Lower leg skin (tissue), 4 donors: ENCODE measurements at regions not wholly inside any gene's neighbourhood (a gene's known extent, or its start where the extent isn't known, plus 50 kb on each side); places are given as distances from the start of the nearest gene placed in this dataset.
"Not testable (repeated sequence)": the region's sequence is repeated elsewhere in the genome, so short reads cannot be mapped to it uniquely, and the experiment has no call there.

Source experiments
- DNase-seq, 2 donors: peaks; one replicate each; pipeline ENCODE4 v3.0.0-alpha.2; 2019; ENCODE audit warnings: low spot score in 2 of 2
- H3K4me3 ChIP-seq: fragments of 200-600 bp; sonication (generic); 2 replicates; pipeline ENCODE4 v1.5.1; 2017; ENCODE audit warnings: mild to moderate bottlenecking, low read depth; ENCODE audit not compliant: poor library complexity, severe bottlenecking
- POLR2A ChIP-seq, 2 donors: fragments of 450-650 bp; IDR thresholded peaks; one replicate each; pipeline ENCODE4 v1.6.1; 2016 to 2017; ENCODE audit warnings: antibody characterized with exemption in 2 of 2, mild to moderate bottlenecking in 1 of 2, moderate library complexity in 1 of 2
- WGBS, 2 donors: methylation state at CpG; one replicate each; pipeline ENCODE4 v1.1.5; 2018; 5-methylcytosine and 5-hydroxymethylcytosine counted together
- intact Hi-C: fragments of 100-400 bp; cut with DNase I; formaldehyde crosslinking; loops from one replicate; pipeline ENCODE4 v1.15.0; 2023; ENCODE audit warnings: low total_unique reads
- TF ChIP-seq, protein P1 (sequence below), 3 donors: fragments of 450-650 bp; IDR thresholded peaks; one replicate each; pipeline ENCODE4 v1.5.1; 2016; ENCODE audit warnings: antibody characterized with exemption in 3 of 3, mild to moderate bottlenecking in 3 of 3, moderate library complexity in 2 of 3

DNA sequence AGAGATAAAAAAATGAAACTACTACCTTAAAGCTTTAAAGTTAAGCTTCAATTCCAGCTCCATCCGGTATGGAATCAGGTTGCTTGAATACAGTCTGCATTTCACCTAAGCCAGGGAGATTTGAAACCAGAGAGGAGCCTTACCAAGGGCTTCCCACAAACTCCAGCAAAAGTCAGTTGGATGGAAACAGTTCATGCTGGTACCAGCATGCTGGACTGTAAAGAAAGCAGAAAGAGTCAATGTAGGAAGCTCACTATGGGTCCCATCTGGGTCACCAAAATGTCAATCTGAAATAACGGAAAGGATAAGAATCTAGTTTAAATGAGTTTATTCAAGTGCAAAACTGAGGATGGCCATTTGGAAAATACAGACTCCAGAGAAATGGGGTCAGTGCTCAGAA is 65.3 kb downstream of the CDO1 start:
- TF ChIP-seq POLR2A (IDR thresholded peaks at IDR 0.05): no peak
- TF ChIP-seq, protein P1, sequence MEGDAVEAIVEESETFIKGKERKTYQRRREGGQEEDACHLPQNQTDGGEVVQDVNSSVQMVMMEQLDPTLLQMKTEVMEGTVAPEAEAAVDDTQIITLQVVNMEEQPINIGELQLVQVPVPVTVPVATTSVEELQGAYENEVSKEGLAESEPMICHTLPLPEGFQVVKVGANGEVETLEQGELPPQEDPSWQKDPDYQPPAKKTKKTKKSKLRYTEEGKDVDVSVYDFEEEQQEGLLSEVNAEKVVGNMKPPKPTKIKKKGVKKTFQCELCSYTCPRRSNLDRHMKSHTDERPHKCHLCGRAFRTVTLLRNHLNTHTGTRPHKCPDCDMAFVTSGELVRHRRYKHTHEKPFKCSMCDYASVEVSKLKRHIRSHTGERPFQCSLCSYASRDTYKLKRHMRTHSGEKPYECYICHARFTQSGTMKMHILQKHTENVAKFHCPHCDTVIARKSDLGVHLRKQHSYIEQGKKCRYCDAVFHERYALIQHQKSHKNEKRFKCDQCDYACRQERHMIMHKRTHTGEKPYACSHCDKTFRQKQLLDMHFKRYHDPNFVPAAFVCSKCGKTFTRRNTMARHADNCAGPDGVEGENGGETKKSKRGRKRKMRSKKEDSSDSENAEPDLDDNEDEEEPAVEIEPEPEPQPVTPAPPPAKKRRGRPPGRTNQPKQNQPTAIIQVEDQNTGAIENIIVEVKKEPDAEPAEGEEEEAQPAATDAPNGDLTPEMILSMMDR (IDR thresholded peaks at IDR 0.05): no peak
- 64 to 81% methylated on average over 2 of the region's 2 CpGs for WGBS, 2 donors
- DNase-seq: no peak
- intact Hi-C loops: no loop called here
- no peak overlapping the region for H3K4me3 ChIP-seq

DNA sequence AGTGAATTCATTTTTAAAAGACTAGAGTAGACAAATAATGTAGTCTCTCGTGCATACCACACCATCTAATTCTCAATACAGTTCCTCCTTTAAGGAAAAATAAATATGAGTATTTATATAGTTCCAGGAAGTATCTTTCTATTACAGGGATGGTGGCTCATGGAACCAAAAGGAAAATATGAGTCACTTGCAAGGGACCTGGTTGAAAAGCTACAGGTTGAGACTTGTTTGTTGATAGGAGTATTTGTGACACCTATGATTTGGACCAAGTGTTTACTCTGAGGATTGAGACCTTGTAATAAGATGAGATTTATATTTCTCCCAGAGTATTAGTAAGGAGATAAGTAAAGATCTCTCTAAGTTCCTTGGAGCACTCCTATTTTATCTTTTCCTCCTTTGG is 67.4 kb downstream of the CDO1 start:
- WGBS, 2 donors: 27 to 39% methylated on average over 1 of the region's 1 CpG
- TF ChIP-seq, protein P1 (IDR thresholded peaks at IDR 0.05): no peak
- TF ChIP-seq POLR2A (IDR thresholded peaks at IDR 0.05): no peak
- no peak for DNase-seq
- intact Hi-C loops: no loop called here
- H3K4me3 ChIP-seq: no peak overlapping the region

DNA sequence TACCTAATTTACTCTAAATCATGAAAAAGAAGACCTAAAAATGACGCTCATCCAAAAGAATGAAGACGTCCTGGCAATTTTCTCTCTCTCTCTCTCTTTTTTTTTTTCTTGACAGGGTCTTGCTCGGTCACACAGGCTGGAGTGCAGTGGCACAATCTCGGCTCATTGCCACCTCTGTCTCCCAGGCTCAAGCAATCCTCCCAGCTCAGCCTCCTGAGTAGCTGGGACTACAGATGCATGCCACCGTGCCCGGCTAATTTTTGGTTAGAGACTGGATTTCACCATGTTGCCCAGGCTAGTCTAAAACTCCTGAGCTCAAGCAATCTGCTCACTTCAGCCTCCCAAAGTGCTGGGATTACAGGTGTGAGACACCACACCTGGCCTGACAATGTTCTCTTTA is 77.2 kb downstream of the CDO1 start:
- DNase-seq, intact Hi-C loops, H3K4me3 ChIP-seq: not testable (repeated sequence)
- WGBS, 2 donors: 80 to 85% methylated on average over 6 of the region's 6 CpGs

DNA sequence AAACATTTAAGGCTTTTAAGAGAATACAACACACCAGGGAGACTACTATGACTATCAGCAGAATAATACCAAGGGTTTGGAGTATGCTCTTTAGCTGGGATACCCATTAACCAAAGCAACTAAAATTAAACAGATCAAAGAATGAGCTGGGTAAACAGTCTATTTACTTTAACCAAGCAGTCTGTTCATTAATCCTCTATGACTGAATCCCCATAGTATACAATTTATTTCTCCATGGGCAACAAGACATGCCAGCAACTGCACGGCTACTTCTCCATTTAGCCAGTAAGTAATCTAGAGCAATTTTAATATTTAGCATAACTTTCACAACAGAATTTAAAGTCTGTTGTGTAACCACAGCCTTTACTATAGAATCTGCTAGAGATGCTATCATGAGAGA is 77.6 kb downstream of the CDO1 start:
- WGBS, 2 donors: 81 to 84% methylated on average over 1 of the region's 1 CpG

DNA sequence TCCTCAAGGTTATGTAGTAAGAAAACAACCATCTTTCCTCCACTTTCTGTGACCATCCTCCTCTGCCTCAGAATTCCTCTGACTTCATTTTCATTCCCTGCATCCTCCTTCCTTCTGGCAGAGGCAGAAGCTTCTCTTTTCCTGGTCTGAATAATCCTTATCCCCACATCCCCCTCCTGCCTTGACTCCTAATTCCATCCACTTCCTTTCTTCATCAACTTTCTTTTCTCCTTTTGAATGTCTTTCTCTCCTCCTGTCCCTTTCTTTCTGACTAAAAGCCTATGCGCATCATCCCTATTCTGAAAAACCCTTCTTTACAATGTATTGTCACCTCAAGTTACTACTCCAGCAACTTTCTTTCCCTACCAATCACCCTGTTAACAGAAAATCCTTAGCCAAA is 79.0 kb downstream of the CDO1 start:
- intact Hi-C loops: no loop called here
- WGBS, 2 donors: 90 to 100% methylated on average over 1 of the region's 1 CpG
- TF ChIP-seq, protein P1 (IDR thresholded peaks at IDR 0.05): no peak
- TF ChIP-seq POLR2A (IDR thresholded peaks at IDR 0.05): no peak
- H3K4me3 ChIP-seq: no peak overlapping the region
- no peak for DNase-seq

More for the DNA sequence above, 77.6 kb downstream of the CDO1 start:
- no peak overlapping the region for H3K4me3 ChIP-seq
- intact Hi-C loops: no loop called here
- TF ChIP-seq, protein P1 (IDR thresholded peaks at IDR 0.05): no peak
- no peak for TF ChIP-seq POLR2A (IDR thresholded peaks at IDR 0.05)
- no peak for DNase-seq

DNA sequence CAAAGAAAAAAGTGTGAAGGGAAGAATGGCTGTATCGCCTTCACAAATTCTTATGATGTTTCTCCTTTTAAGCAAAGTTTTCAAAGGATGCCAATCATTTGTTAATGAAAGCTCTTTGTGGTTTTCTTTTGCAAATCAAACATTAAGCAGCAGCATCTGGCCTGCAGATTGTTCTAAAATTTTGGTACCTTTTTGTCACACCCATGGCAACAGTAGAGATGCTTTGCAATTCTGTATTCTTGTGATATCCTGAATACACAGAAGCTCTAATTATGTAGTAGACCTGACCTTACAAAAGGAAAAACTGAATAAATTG is 79.8 kb downstream of the CDO1 start:
- no peak overlapping the region for H3K4me3 ChIP-seq
- 43 to 73% methylated on average over 1 of the region's 1 CpG for WGBS, 2 donors
- TF ChIP-seq POLR2A (IDR thresholded peaks at IDR 0.05): no peak
- TF ChIP-seq, protein P1 (IDR thresholded peaks at IDR 0.05): no peak
- no peak for DNase-seq
- intact Hi-C loops: no loop called here
